Activated T-cell treated with anti-CD3 and anti-CD28 coated beads for 48 hours (primary cell): ENCODE measurements at regions not wholly inside any gene's neighbourhood (a gene's known extent, or its start where the extent isn't known, plus 50 kb on each side); places are given as distances from the start of the nearest gene placed in this dataset.

Experiments used
- DNase-seq: peaks from one replicate; pipeline ENCODE4 v3.0.0-alpha.2; 2020; ENCODE audit warnings: low read depth

GRCh38 chr18:78151948-78152725 is 827.5 kb upstream of the SALL3 start:
- DNase-seq: no peak

GRCh38 chr18:78153362-78153761 is 826.3 kb upstream of the SALL3 start:
- DNase-seq: no peak

DNA sequence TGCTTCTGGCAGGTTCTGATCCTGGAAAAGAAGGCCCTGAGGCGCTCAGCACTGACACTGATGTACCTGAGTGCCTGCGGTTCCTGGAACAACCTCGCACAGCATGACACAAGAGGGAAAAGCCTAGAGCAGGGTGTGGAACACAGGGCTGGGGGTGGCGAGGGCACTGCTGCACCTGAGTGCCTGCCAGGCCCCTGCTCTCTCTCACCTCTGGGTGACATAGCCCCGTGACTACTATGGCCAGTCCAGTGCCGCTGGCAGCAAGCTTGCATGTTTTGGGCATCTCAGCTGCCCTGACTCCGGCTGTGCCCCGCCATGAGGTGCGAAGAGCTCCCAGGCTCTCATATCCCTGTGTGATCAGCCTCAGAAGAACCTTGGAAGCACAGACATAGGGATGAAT is 825.2 kb upstream of the SALL3 start:
- DNase-seq: no peak

- DNase-seq: no peak
These were observed 824.8 kb upstream of the SALL3 start for GRCh38 chr18:78154853-78155252.

DNA sequence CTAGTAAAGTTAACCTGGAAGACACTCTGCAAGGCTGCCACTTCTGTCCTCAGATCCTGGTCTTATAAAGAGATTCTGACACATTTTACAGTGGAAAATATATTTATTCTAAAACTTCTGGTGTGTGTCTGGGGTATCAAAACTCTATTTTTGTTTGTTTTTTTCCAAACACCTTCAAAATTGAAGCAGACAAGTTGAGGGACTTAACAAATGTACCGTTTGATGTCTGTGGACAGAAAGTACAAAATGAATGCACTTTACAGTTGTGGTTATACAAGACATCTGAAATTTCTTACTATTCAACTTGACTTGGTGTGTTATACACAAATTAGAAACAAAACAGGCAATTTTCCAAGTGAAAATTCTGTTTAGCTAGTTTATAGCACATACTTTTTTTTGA is 823.2 kb upstream of the SALL3 start:
- no peak for DNase-seq

DNA sequence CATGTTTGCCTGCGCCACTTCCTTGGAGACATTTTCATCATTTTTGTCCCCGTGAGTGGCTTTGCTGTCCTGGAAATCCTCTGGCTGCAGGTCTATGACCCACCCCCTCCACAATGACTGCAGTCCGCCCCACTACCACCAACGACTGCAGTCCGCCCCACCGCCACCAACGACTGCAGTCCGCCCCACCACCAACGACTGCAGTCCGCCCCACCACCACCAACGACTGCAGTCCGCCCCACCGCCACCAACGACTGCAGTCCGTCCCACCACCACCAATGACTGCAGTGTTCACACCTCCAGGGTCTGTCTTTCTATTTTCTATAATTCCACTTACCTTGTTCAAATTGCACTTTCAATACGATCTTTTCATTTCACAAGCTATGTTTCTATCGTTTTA is 820.7 kb upstream of the SALL3 start:
- no peak for DNase-seq

- no peak for DNase-seq
These were observed 820.2 kb upstream of the SALL3 start for GRCh38 chr18:78159397-78159796.

- DNase-seq: no peak
These were observed 818.5 kb upstream of the SALL3 start for GRCh38 chr18:78160961-78161656.

DNA sequence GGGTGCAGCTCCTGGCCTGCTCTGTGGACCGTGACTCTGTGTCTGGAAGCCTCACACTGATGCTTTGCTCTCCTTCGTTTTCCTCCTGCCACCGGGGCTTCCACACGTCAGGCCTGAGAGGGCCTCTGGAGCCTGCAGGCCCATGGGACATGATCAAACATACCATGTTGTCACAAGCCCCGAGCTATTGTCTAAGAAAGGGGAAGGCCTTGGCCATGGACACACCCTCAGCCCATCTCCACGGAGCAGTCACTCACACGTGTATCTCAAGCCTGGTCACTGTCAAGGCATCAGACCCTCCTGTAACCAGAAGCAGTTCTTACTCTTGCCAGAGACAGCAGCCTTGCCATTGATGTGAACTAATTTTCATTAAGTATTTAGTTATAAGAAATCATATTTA is 814.1 kb upstream of the SALL3 start:
- no peak for DNase-seq

- no peak for DNase-seq
These were observed 811.1 kb upstream of the SALL3 start for GRCh38 chr18:78168526-78168925.

- no peak for DNase-seq
These were observed 810.3 kb upstream of the SALL3 start for GRCh38 chr18:78169174-78169864.

DNA sequence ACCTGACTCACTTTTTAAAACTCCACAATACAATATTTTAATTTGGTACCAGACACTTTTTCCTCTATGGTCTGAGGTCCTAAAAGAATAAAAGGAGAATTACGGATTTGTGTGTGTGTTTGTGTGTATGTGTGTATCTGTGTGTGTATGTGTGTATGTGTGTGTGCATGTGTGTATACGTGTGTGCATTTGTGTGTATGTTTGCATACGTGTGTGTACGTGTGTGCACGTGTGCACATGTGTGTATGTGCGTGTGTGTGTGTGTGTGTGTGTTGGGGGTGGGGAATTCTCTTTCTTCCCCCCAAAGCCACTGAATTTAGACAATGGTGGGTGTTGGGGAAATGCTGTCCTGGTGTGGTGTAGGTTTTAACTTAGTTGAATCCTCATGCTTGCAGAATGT is 807.7 kb upstream of the SALL3 start:
- DNase-seq: no peak

- no peak for DNase-seq
These were observed 804.9 kb upstream of the SALL3 start for GRCh38 chr18:78174737-78175136.

- no peak for DNase-seq
These were observed 800.8 kb upstream of the SALL3 start for GRCh38 chr18:78178812-78179211.

GRCh38 chr18:78180741-78181140 is 798.9 kb upstream of the SALL3 start:
- DNase-seq: no peak

- DNase-seq: no peak
These were observed 795.8 kb upstream of the SALL3 start for GRCh38 chr18:78183815-78184214.

DNA sequence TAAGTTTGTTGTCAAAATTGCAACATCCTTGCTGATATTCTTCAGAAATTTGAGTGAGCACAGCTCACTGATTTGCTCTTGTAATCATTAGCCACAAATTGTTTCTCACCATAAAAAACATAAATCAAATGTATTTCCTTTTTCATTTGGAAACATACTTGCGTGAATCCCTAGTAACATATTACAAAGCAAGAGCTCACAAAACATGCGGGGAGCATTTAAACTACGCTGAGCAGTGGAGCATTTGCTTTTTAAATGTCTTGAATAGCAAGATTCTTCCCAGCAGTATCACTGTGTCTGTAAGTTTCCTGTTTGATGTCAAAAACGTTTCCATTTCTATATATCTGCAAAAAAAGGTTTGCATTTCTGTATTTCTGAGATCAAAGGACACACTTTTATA is 788.3 kb upstream of the SALL3 start:
- no peak for DNase-seq

DNA sequence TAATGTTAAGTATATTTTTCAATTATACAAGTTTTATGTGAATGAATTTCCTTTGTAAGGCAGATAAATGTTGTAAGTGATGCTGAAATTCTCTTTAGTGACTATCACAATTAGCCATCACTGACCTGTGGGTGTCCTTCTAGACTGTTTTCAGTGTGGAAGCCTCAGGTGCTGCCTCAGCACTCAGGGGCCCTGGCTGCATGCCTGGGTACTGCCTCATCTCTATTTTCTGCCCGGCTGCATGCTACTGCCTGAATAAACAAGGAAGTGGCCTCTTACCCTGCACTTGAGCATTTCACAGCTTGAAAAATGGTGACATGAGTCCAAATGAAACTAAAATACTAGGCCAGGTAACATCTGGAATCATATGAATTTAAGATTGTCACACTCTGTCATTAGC is 787.6 kb upstream of the SALL3 start:
- no peak for DNase-seq

- DNase-seq: no peak
These were observed 783.3 kb upstream of the SALL3 start for GRCh38 chr18:78196280-78196679.

GRCh38 chr18:78199002-78199401 is 780.6 kb upstream of the SALL3 start:
- no peak for DNase-seq

GRCh38 chr18:78199611-78200010 is 780.0 kb upstream of the SALL3 start:
- no peak for DNase-seq

DNA sequence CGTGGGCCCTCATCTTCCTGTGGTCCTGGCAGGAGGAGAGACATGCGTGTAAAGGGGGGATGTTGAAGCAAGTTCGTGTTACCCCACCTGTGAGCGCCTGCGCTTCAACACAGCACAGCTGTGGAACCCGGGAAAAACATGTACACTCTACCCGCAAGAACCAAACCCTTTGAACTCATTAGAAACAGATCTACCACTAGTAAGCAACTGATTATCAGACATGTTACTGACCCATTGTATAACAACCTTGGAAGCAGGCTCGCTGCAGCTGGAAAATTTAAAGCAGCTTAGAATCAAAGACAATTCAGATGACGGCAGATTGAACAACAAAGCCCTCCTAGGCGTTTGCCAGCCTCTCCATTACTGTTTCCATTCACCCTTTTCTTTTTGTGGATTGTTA is 771.7 kb upstream of the SALL3 start:
- no peak for DNase-seq

- no peak for DNase-seq
These were observed 771.2 kb upstream of the SALL3 start for GRCh38 chr18:78208461-78208860.
